Lower lobe of right lung (tissue), 2 donors: ENCODE measurements at regions not wholly inside any gene's neighbourhood (a gene's known extent, or its start where the extent isn't known, plus 50 kb on each side); places are given as distances from the start of the nearest gene placed in this dataset.

Source experiments
- ATAC-seq, 2 donors: fragments of 200-7000 bp; cut with Tn5 transposase; one replicate each; pipeline ENCODE4 v1.9.1; 2020 to 2022; ENCODE audit warnings: mild to moderate bottlenecking in 2 of 2, moderate library complexity in 2 of 2
- DNase-seq: peaks from one replicate; pipeline ENCODE4 v3.0.0-alpha.2; 2020
- H3K27ac ChIP-seq: fragments of 200-600 bp; one replicate; pipeline ENCODE4 v1.8.0; 2022
- H3K27me3 ChIP-seq: fragments of 200-600 bp; one replicate; pipeline ENCODE4 v1.8.0; 2022; ENCODE audit warnings: low read depth
- H3K36me3 ChIP-seq: fragments of 200-600 bp; one replicate; pipeline ENCODE4 v1.8.0; 2022; ENCODE audit warnings: mild to moderate bottlenecking
- H3K4me1 ChIP-seq: fragments of 200-600 bp; one replicate; pipeline ENCODE4 v1.8.0; 2022
- H3K4me3 ChIP-seq: fragments of 200-600 bp; one replicate; pipeline ENCODE4 v1.8.0; 2022; ENCODE audit warnings: mild to moderate bottlenecking
- H3K9me3 ChIP-seq: fragments of 200-600 bp; one replicate; pipeline ENCODE4 v1.8.0; 2022
- CTCF ChIP-seq: fragments of 200-600 bp; IDR thresholded peaks from one replicate; pipeline ENCODE4 v1.8.0; 2022; ENCODE audit warnings: antibody characterized with exemption, mild to moderate bottlenecking
- intact Hi-C: fragments of 100-400 bp; cut with DNase I; formaldehyde crosslinking; loops from one replicate; pipeline ENCODE4 v1.11.0; 2022
- donor health status: DM: no; HTN: yes; CAD: no; lungs with severe emphysema.

- H3K27ac ChIP-seq, result no peak overlapping the region
- no peak for TF ChIP-seq CTCF
Measured at GRCh38 chr20:46823753-46824152, 70.9 kb upstream of the EYA2 start.

GRCh38 chr20:46826343-46826984, 68.2 kb upstream of the EYA2 start:
- no peaks in the 10 kb centered on the region for H3K9me3 ChIP-seq
- H3K36me3 ChIP-seq, result no peaks in the 10 kb centered on the region
- H3K4me1 ChIP-seq, result no peaks in the 10 kb centered on the region
- intact Hi-C loops, result no loop called here
- ATAC-seq (no peak), DNase-seq (no peak)
- H3K27ac ChIP-seq, result no peak overlapping the region
- TF ChIP-seq CTCF, result no peak
- no peak overlapping the region for H3K4me3 ChIP-seq
- H3K27me3 ChIP-seq, result peaks cover 8% of the 10 kb centered on the region

More at GRCh38 chr20:46823753-46824152, 70.9 kb upstream of the EYA2 start:
- DNase-seq (no peak), ATAC-seq (no peak)
- H3K4me1 ChIP-seq, result no peaks in the 10 kb centered on the region
- intact Hi-C loops, result no loop called here
- no peak overlapping the region for H3K4me3 ChIP-seq
- no peaks in the 10 kb centered on the region for H3K36me3 ChIP-seq
- H3K9me3 ChIP-seq, result no peaks in the 10 kb centered on the region
- H3K27me3 ChIP-seq, result peaks cover 8% of the 10 kb centered on the region

GRCh38 chr20:46827718-46828458, 66.8 kb upstream of the EYA2 start:
- ATAC-seq (no peak), DNase-seq (no peak)
- H3K9me3 ChIP-seq, result no peaks in the 10 kb centered on the region
- no peaks in the 10 kb centered on the region for H3K27me3 ChIP-seq
- H3K27ac ChIP-seq, result no peak overlapping the region
- intact Hi-C loops, result no loop called here
- no peak for TF ChIP-seq CTCF
- H3K4me3 ChIP-seq, result no peak overlapping the region
- no peaks in the 10 kb centered on the region for H3K36me3 ChIP-seq
- H3K4me1 ChIP-seq, result no peaks in the 10 kb centered on the region

- no peak for ATAC-seq
- intact Hi-C loops, result no loop called here
Measured at GRCh38 chr20:46828471-46828870, 66.2 kb upstream of the EYA2 start.

More at GRCh38 chr20:46828471-46828870, 66.2 kb upstream of the EYA2 start:
- Histone ChIP-seq H3K27me3 (no peaks in the 10 kb centered on the region), H3K4me3 (no peak overlapping the region), H3K36me3 (no peaks in the 10 kb centered on the region), H3K9me3 (no peaks in the 10 kb centered on the region), H3K4me1 (no peaks in the 10 kb centered on the region), H3K27ac (no peak overlapping the region)
- no peak for DNase-seq
- TF ChIP-seq CTCF, result no peak
